ENCODE measurements at regions not wholly inside any gene's neighbourhood (a gene's known extent, or its start where the extent isn't known, plus 50 kb on each side); places are given as distances from the start of the nearest gene placed in this dataset.

DNA sequence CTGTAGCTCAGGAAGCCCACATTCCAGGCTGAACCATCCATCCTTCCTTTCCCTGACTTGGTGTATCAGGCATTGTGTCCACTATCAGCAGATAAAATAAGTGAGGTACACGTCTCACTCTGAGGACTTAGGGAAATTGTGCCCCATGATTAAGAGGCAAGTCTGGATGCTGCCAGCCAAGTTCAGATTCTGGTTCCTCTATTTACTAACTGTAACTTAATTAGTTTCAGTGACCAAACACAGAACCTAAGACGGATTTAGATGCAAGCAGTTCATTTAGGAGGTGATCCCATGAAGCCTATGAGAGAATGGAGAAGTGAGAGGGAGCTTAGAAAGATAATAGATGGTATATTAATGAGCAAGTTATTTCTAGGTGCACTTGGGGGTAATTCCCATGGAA is 56.6 kb upstream of the PACRGL start:
- TF ChIP-seq NFIC (IDR thresholded peaks at IDR 0.05) (no peak), REST (IDR thresholded peaks at IDR 0.05; ENCODE audit: low read depth) (no peak), TEAD4 (IDR thresholded peaks at IDR 0.05) (no peak), EGR1 (IDR thresholded peaks at IDR 0.05) (no peak), CREB1 (IDR thresholded peaks at IDR 0.05; ENCODE audit: low read depth) (no peak), ZBTB7A (IDR thresholded peaks at IDR 0.05; ENCODE audit: low read depth) (no peak), EP300 (IDR thresholded peaks at IDR 0.05; ENCODE audit: borderline replicate concordance) (no peak), MAX (IDR thresholded peaks at IDR 0.05) (no peak), TAF1 (IDR thresholded peaks at IDR 0.05; ENCODE audit: low read depth) (no peak), CEBPB (IDR thresholded peaks at IDR 0.05) (no peak)
